ENCODE measurements at regions not wholly inside any gene's neighbourhood (a gene's known extent, or its start where the extent isn't known, plus 50 kb on each side); places are given as distances from the start of the nearest gene placed in this dataset.
"Not testable (repeated sequence)": the region's sequence is repeated elsewhere in the genome, so short reads cannot be mapped to it uniquely, and the experiment has no call there.

DNA sequence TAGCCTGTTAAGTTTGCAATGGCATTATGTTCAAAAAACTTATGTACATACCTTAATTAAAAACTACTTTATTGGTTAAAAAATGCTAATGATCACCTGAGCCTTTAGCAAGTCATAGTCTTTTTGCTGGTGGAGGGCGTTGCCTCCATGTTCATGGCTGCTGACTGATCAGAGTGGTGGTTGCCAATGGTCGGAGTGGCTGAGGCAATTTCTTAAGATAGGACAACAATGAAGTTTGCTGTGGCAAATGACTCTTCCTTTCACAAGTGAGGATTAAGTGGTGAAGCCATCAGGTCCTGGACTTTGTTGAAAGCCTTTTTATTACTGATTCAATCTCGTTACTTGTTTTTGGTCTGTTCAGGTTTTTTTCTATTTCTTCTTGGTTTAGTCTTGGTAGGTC is 53.3 kb upstream of the CSNK1E start:
- TF ChIP-seq, protein P1, sequence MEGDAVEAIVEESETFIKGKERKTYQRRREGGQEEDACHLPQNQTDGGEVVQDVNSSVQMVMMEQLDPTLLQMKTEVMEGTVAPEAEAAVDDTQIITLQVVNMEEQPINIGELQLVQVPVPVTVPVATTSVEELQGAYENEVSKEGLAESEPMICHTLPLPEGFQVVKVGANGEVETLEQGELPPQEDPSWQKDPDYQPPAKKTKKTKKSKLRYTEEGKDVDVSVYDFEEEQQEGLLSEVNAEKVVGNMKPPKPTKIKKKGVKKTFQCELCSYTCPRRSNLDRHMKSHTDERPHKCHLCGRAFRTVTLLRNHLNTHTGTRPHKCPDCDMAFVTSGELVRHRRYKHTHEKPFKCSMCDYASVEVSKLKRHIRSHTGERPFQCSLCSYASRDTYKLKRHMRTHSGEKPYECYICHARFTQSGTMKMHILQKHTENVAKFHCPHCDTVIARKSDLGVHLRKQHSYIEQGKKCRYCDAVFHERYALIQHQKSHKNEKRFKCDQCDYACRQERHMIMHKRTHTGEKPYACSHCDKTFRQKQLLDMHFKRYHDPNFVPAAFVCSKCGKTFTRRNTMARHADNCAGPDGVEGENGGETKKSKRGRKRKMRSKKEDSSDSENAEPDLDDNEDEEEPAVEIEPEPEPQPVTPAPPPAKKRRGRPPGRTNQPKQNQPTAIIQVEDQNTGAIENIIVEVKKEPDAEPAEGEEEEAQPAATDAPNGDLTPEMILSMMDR (IDR thresholded peaks at IDR 0.05; ENCODE audit: insufficient read depth, low read length) = not testable (repeated sequence)
- TF ChIP-seq, protein P2, sequence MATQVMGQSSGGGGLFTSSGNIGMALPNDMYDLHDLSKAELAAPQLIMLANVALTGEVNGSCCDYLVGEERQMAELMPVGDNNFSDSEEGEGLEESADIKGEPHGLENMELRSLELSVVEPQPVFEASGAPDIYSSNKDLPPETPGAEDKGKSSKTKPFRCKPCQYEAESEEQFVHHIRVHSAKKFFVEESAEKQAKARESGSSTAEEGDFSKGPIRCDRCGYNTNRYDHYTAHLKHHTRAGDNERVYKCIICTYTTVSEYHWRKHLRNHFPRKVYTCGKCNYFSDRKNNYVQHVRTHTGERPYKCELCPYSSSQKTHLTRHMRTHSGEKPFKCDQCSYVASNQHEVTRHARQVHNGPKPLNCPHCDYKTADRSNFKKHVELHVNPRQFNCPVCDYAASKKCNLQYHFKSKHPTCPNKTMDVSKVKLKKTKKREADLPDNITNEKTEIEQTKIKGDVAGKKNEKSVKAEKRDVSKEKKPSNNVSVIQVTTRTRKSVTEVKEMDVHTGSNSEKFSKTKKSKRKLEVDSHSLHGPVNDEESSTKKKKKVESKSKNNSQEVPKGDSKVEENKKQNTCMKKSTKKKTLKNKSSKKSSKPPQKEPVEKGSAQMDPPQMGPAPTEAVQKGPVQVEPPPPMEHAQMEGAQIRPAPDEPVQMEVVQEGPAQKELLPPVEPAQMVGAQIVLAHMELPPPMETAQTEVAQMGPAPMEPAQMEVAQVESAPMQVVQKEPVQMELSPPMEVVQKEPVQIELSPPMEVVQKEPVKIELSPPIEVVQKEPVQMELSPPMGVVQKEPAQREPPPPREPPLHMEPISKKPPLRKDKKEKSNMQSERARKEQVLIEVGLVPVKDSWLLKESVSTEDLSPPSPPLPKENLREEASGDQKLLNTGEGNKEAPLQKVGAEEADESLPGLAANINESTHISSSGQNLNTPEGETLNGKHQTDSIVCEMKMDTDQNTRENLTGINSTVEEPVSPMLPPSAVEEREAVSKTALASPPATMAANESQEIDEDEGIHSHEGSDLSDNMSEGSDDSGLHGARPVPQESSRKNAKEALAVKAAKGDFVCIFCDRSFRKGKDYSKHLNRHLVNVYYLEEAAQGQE (IDR thresholded peaks at IDR 0.05; ENCODE audit: insufficient replicate concordance, low read depth) = not testable (repeated sequence)
- not testable (repeated sequence) for TF ChIP-seq POLR2AphosphoS5 (IDR thresholded peaks at IDR 0.05; ENCODE audit: low read depth)
